PC-9 (cell line): ENCODE measurements at regions not wholly inside any gene's neighbourhood (a gene's known extent, or its start where the extent isn't known, plus 50 kb on each side); places are given as distances from the start of the nearest gene placed in this dataset.

Source experiments
- BruUV-seq: library from RNA; stranded (reverse); fragments of 400-500 nt; replicated peaks from 2 replicates; lab custom pipeline; 2021; lab: Mats Ljungman, UMichigan
- CTCF ChIA-PET: fragments of 300-600 bp; sonication (Branson Sonifier 250); formaldehyde crosslinking; loops from one replicate; lab custom pipeline; 2022; ENCODE audit warnings: antibody characterized with exemption; lab: Charles Lee
- POLR2A ChIA-PET: fragments of 300-600 bp; sonication (Branson Sonifier 250); formaldehyde crosslinking; loops from one replicate; lab custom pipeline; 2022; ENCODE audit warnings: antibody characterized with exemption; ENCODE audit not compliant: unreplicated experiment; lab: Charles Lee
- DNase-seq, 2 experiments: peaks; one replicate each; pipeline versions ENCODE4 v3.0.0 to v3.0.0-alpha.2; 2015 to 2022; ENCODE audit warnings: mixed read lengths in 1 of 2
- H2AFZ ChIP-seq: fragments of 200-600 bp; sonication (generic); 2 replicates; pipeline ENCODE4 v1.8.1; 2017; ENCODE audit warnings: antibody characterized with exemption
- H3F3A ChIP-seq: fragments of 200-600 bp; sonication (generic); 2 replicates; pipeline ENCODE4 v1.8.1; 2017; ENCODE audit warnings: antibody characterized with exemption, mild to moderate bottlenecking, low read depth; ENCODE audit not compliant: insufficient read depth
- H3K27ac ChIP-seq: fragments of 200-600 bp; sonication (generic); 2 replicates; pipeline ENCODE4 v1.6.1; 2016; ENCODE audit warnings: mixed run types
- H3K27me3 ChIP-seq: fragments of 200-600 bp; sonication (generic); 2 replicates; pipeline ENCODE4 v1.6.1; 2016; ENCODE audit warnings: low read depth, mixed run types; ENCODE audit not compliant: insufficient read depth
- H3K36me3 ChIP-seq: fragments of 200-600 bp; sonication (generic); 2 replicates; pipeline ENCODE4 v1.6.1; 2016; ENCODE audit warnings: low read depth, mixed run types
- H3K4me1 ChIP-seq: fragments of 200-600 bp; sonication (generic); replicated peaks from 2 replicates; pipeline ENCODE4 v1.6.1; 2016; ENCODE audit warnings: mixed run types; ENCODE audit not compliant: insufficient read depth
- H3K4me2 ChIP-seq: fragments of 200-600 bp; sonication (generic); 2 replicates; pipeline ENCODE4 v1.6.1; 2017; ENCODE audit warnings: mixed run types
- H3K4me3 ChIP-seq: fragments of 200-600 bp; sonication (generic); 2 replicates; pipeline ENCODE4 v1.6.1; 2016; ENCODE audit warnings: mixed run types
- H3K79me2 ChIP-seq: fragments of 200-600 bp; sonication (generic); 2 replicates; pipeline ENCODE4 v1.6.1; 2017; ENCODE audit warnings: low read depth, mixed run types
- H3K9me2 ChIP-seq: fragments of 200-600 bp; sonication (generic); 2 replicates; pipeline ENCODE4 v1.8.1; 2017; ENCODE audit warnings: mild to moderate bottlenecking; ENCODE audit not compliant: insufficient read depth
- H3K9me3 ChIP-seq: fragments of 200-600 bp; sonication (generic); 2 replicates; pipeline ENCODE4 v1.8.1; 2016; ENCODE audit warnings: low read depth; ENCODE audit not compliant: insufficient read depth
- H4K20me1 ChIP-seq: fragments of 200-600 bp; sonication (generic); 2 replicates; pipeline ENCODE4 v1.8.1; 2017; ENCODE audit not compliant: insufficient read depth
- CTCF ChIP-seq: fragments of 200-600 bp; sonication (generic); conservative IDR thresholded peaks from 2 replicates; pipeline ENCODE4 v1.6.1; 2017; ENCODE audit warnings: mixed run types, antibody characterized with exemption, mild to moderate bottlenecking, moderate library complexity
- EZH2 ChIP-seq: fragments of 200-600 bp; sonication (generic); IDR thresholded peaks from 2 replicates; pipeline ENCODE4 v1.8.0; 2017; ENCODE audit warnings: antibody characterized with exemption, low read depth
- intact Hi-C: fragments of 100-400 bp; cut with micrococcal nuclease; formaldehyde crosslinking; loops from one replicate; pipeline ENCODE4 v1.10.0; 2022; ENCODE audit not compliant: unreplicated experiment

DNA sequence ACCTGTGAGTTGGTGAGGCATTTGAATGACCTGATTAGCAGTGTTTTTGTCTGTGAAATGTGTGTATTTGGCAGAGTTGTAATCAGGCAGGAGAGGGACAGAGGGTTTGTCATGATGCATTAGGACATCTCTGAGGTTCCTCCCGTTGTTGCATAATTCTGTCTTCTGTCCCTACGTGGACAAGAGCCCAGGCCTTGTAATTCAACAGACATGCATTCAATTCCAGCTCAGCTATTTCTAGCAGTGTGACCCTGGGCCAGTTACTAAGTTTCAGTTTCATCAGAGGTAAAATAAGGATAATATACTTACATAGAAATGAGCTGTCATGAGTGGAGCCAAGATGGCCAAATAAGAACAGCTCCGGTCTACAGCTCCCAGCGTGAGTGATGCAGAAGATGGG is 208.6 kb downstream of the SLC38A4 start:
- H2AFZ ChIP-seq = no peak overlapping the region
- no peaks in the 10 kb centered on the region for H4K20me1 ChIP-seq
- no peak overlapping the region for H3K4me2 ChIP-seq
- no peaks in the 10 kb centered on the region for H3K4me1 ChIP-seq
- ChIA-PET POLR2A (no interaction called here), CTCF (no interaction called here)
- no peak overlapping the region for H3K4me3 ChIP-seq
- H3K9me2 ChIP-seq = no peaks in the 10 kb centered on the region
- no peaks in the 10 kb centered on the region for H3K36me3 ChIP-seq
- no TSS peak for BruUV-seq
- intact Hi-C loops = no loop called here
- no peaks in the 10 kb centered on the region for H3K79me2 ChIP-seq
- H3F3A ChIP-seq = no peaks in the 10 kb centered on the region
- TF ChIP-seq EZH2 (no peak), CTCF (no peak)
- H3K27me3 ChIP-seq = no peaks in the 10 kb centered on the region
- no peaks in the 10 kb centered on the region; the same call in 1 of the 2 replicates for H3K9me3 ChIP-seq
- no peak for DNase-seq
- H3K27ac ChIP-seq = no peak overlapping the region

DNA sequence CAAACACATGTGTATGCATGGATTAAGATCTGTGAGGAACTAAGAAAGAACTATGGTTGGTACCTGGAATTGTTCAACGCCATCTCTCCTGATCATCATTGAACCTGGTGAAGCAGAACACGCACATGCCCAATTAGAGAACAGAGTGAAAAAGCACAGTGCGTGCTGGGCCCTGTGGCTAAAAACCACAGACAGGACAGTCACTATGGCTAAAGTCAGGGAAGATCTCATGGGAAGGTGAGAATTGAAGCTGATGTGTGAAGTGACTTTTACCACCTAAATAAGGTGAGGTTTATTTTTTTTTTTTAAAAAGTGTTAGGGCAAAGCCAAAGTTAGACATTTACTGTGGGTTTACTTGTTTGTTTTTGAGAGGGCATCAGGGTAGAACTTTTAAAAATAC is 215.0 kb downstream of the SLC38A4 start:
- no peak overlapping the region for H3K4me2 ChIP-seq
- no peaks in the 10 kb centered on the region for H3F3A ChIP-seq
- CTCF ChIA-PET = no interaction called here
- no peak for DNase-seq
- no peaks in the 10 kb centered on the region for H3K79me2 ChIP-seq
- no peak overlapping the region for H3K27ac ChIP-seq
- no peak overlapping the region for H3K4me3 ChIP-seq
- TF ChIP-seq CTCF (no peak), EZH2 (no peak)
- H4K20me1 ChIP-seq = no peaks in the 10 kb centered on the region
- H3K27me3 ChIP-seq = no peaks in the 10 kb centered on the region
- intact Hi-C loops = no loop called here
- H3K4me1 ChIP-seq = no peaks in the 10 kb centered on the region
- no peak overlapping the region for H2AFZ ChIP-seq
- no TSS peak for BruUV-seq
- no peaks in the 10 kb centered on the region for H3K9me2 ChIP-seq
- H3K36me3 ChIP-seq = no peaks in the 10 kb centered on the region
- POLR2A ChIA-PET = no interaction called here
- no peaks in the 10 kb centered on the region; the same call in 1 of the 2 replicates for H3K9me3 ChIP-seq

DNA sequence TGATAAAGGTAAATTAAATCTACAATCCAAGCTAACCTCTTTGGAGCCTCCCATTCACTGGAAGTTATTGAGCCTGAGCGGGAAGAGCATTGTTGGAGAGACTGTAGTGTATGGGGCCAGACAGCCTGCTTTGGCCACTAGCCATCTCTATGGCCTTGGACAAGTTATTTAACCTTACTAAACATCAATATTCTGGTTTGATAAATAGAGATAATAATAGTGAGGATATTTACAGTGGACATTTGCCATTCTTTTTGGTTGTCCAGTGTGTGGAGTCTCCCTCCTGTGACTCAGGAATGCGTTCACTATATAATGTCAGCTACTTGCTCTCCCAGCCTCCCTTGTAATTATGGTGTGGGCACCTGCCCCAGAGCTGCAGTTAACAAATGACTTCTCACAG is 216.1 kb downstream of the SLC38A4 start:
- no peak overlapping the region for H3K27ac ChIP-seq
- no peaks in the 10 kb centered on the region for H3K27me3 ChIP-seq
- no peak for DNase-seq
- no peaks in the 10 kb centered on the region for H3K9me2 ChIP-seq
- H3K79me2 ChIP-seq = no peaks in the 10 kb centered on the region
- H4K20me1 ChIP-seq = no peaks in the 10 kb centered on the region
- no peaks in the 10 kb centered on the region for H3K36me3 ChIP-seq
- ChIA-PET CTCF (no interaction called here), POLR2A (no interaction called here)
- no peaks in the 10 kb centered on the region for H3K4me1 ChIP-seq
- no peak overlapping the region for H3K4me3 ChIP-seq
- intact Hi-C loops = no loop called here
- no peaks in the 10 kb centered on the region for H3K9me3 ChIP-seq
- TF ChIP-seq CTCF (no peak), EZH2 (no peak)
- H3F3A ChIP-seq = no peaks in the 10 kb centered on the region
- no peak overlapping the region for H2AFZ ChIP-seq
- no TSS peak for BruUV-seq
- no peak overlapping the region for H3K4me2 ChIP-seq
